Activated CD4-positive, alpha-beta T cell treated with anti-CD3 and anti-CD28 coated beads, Interleukin-2, amount 10 ng/mL, durations not matched to agents 7 days and 5 days (primary cell): ENCODE measurements at regions not wholly inside any gene's neighbourhood (a gene's known extent, or its start where the extent isn't known, plus 50 kb on each side); places are given as distances from the start of the nearest gene placed in this dataset.

Source experiments
- CTCF ChIA-PET: fragments of 350-600 bp; sonication (Branson Sonifier 250); formaldehyde crosslinking; loops from one replicate; lab custom pipeline; 2021; ENCODE audit warnings: antibody characterized with exemption; lab: Charles Lee
- POLR2A ChIA-PET: fragments of 350-600 bp; sonication (Branson Sonifier 250); formaldehyde crosslinking; loops from one replicate; lab custom pipeline; 2021; ENCODE audit warnings: antibody characterized with exemption; lab: Charles Lee
- DNase-seq: peaks from one replicate; pipeline ENCODE4 v3.0.0-alpha.2; 2020
- H3K27ac Mint-ChIP-seq: one replicate; pipeline ENCODE4 v1.8.0; 2021; ENCODE audit warnings: mild to moderate bottlenecking, moderate library complexity, mixed read lengths
- H3K27me3 Mint-ChIP-seq: one replicate; pipeline ENCODE4 v1.8.0; 2021; ENCODE audit warnings: mixed read lengths
- H3K36me3 Mint-ChIP-seq: one replicate; pipeline ENCODE4 v1.8.0; 2021; ENCODE audit warnings: low read depth, mixed read lengths
- H3K4me1 Mint-ChIP-seq: one replicate; pipeline ENCODE4 v1.8.0; 2021; ENCODE audit warnings: mixed read lengths
- H3K4me3 Mint-ChIP-seq: one replicate; pipeline ENCODE4 v1.8.0; 2021; ENCODE audit warnings: mild to moderate bottlenecking, moderate library complexity, mixed read lengths
- H3K9me3 Mint-ChIP-seq: one replicate; pipeline ENCODE4 v1.8.0; 2021; ENCODE audit warnings: mixed read lengths

- Mint-ChIP-seq H3K9me3 (peaks cover 3% of the 10 kb centered on the region), H3K36me3 (no peaks in the 10 kb centered on the region), H3K4me3 (no peak overlapping the region), H3K4me1 (no peaks in the 10 kb centered on the region), H3K27ac (no peak overlapping the region), H3K27me3 (no peaks in the 10 kb centered on the region)
- POLR2A ChIA-PET: no interaction called here
- no peak for DNase-seq
- CTCF ChIA-PET: no interaction called here
Measured at GRCh38 chr4:165625281-165625680, 246.5 kb downstream of the CPE start.

GRCh38 chr4:165626316-165626715, 246.7 kb upstream of the TLL1 start:
- Mint-ChIP-seq H3K4me1 (no peaks in the 10 kb centered on the region), H3K4me3 (no peak overlapping the region), H3K27me3 (no peaks in the 10 kb centered on the region), H3K36me3 (no peaks in the 10 kb centered on the region), H3K9me3 (no peaks in the 10 kb centered on the region), H3K27ac (no peak overlapping the region)
- CTCF ChIA-PET: no interaction called here
- DNase-seq: no peak
- POLR2A ChIA-PET: no interaction called here

- no peak overlapping the region for H3K27ac Mint-ChIP-seq
- CTCF ChIA-PET: no interaction called here
- no peaks in the 10 kb centered on the region for H3K27me3 Mint-ChIP-seq
- no peaks in the 10 kb centered on the region for H3K4me1 Mint-ChIP-seq
- no peaks in the 10 kb centered on the region for H3K36me3 Mint-ChIP-seq
- H3K4me3 Mint-ChIP-seq: no peak overlapping the region
- DNase-seq: no peak
- H3K9me3 Mint-ChIP-seq: no peaks in the 10 kb centered on the region
- POLR2A ChIA-PET: no interaction called here
Measured at GRCh38 chr4:165627128-165627527, 245.9 kb upstream of the TLL1 start.

GRCh38 chr4:165627548-165627947, 245.5 kb upstream of the TLL1 start:
- Mint-ChIP-seq H3K9me3 (no peaks in the 10 kb centered on the region), H3K27ac (no peak overlapping the region), H3K4me3 (no peak overlapping the region), H3K27me3 (no peaks in the 10 kb centered on the region), H3K4me1 (no peaks in the 10 kb centered on the region), H3K36me3 (no peaks in the 10 kb centered on the region)
- CTCF ChIA-PET: no interaction called here
- DNase-seq: no peak
- POLR2A ChIA-PET: no interaction called here

- Mint-ChIP-seq H3K9me3 (no peaks in the 10 kb centered on the region), H3K27ac (no peak overlapping the region), H3K4me3 (no peak overlapping the region), H3K36me3 (no peaks in the 10 kb centered on the region), H3K27me3 (no peaks in the 10 kb centered on the region), H3K4me1 (no peaks in the 10 kb centered on the region)
- ChIA-PET POLR2A (no interaction called here), CTCF (interaction anchor here (1.3 kb wide), 1 partner anchor 26 kb away, joined by 3 read pairs; no protein-coding TSS in a partner anchor)
- no peak for DNase-seq
Measured at GRCh38 chr4:165628572-165628971, 244.5 kb upstream of the TLL1 start.

- ChIA-PET POLR2A (no interaction called here), CTCF (no interaction called here)
- H3K36me3 Mint-ChIP-seq: no peaks in the 10 kb centered on the region
- H3K27me3 Mint-ChIP-seq: no peaks in the 10 kb centered on the region
- H3K9me3 Mint-ChIP-seq: no peaks in the 10 kb centered on the region
- H3K27ac Mint-ChIP-seq: no peak overlapping the region
- DNase-seq: no peak
- H3K4me3 Mint-ChIP-seq: no peak overlapping the region
- H3K4me1 Mint-ChIP-seq: no peaks in the 10 kb centered on the region
Measured at GRCh38 chr4:165630671-165631070, 242.4 kb upstream of the TLL1 start.

- no peak for DNase-seq
- ChIA-PET POLR2A (no interaction called here), CTCF (no interaction called here)
- Mint-ChIP-seq H3K4me1 (no peaks in the 10 kb centered on the region), H3K36me3 (no peaks in the 10 kb centered on the region), H3K9me3 (no peaks in the 10 kb centered on the region), H3K27ac (no peak overlapping the region), H3K27me3 (no peaks in the 10 kb centered on the region), H3K4me3 (no peak overlapping the region)
Measured at GRCh38 chr4:165631208-165631894, 241.7 kb upstream of the TLL1 start.

- Mint-ChIP-seq H3K27me3 (no peaks in the 10 kb centered on the region), H3K36me3 (no peaks in the 10 kb centered on the region), H3K9me3 (no peaks in the 10 kb centered on the region), H3K27ac (no peak overlapping the region), H3K4me3 (no peak overlapping the region), H3K4me1 (no peaks in the 10 kb centered on the region)
- ChIA-PET POLR2A (no interaction called here), CTCF (no interaction called here)
- no peak for DNase-seq
Measured at GRCh38 chr4:165631912-165632311, 241.1 kb upstream of the TLL1 start.

- POLR2A ChIA-PET: no interaction called here
- no peaks in the 10 kb centered on the region for H3K27me3 Mint-ChIP-seq
- DNase-seq: no peak
- CTCF ChIA-PET: no interaction called here
- no peak overlapping the region for H3K4me3 Mint-ChIP-seq
- no peak overlapping the region for H3K27ac Mint-ChIP-seq
- H3K9me3 Mint-ChIP-seq: no peaks in the 10 kb centered on the region
- no peaks in the 10 kb centered on the region for H3K4me1 Mint-ChIP-seq
- no peaks in the 10 kb centered on the region for H3K36me3 Mint-ChIP-seq
Measured at GRCh38 chr4:165634766-165635165, 238.3 kb upstream of the TLL1 start.

GRCh38 chr4:165635381-165635780, 237.7 kb upstream of the TLL1 start:
- Mint-ChIP-seq H3K4me1 (no peaks in the 10 kb centered on the region), H3K9me3 (no peaks in the 10 kb centered on the region), H3K36me3 (no peaks in the 10 kb centered on the region), H3K27me3 (no peaks in the 10 kb centered on the region), H3K27ac (no peak overlapping the region), H3K4me3 (no peak overlapping the region)
- ChIA-PET CTCF (no interaction called here), POLR2A (no interaction called here)
- DNase-seq: no peak

GRCh38 chr4:165635951-165636350, 237.1 kb upstream of the TLL1 start:
- no peak overlapping the region for H3K4me3 Mint-ChIP-seq
- POLR2A ChIA-PET: no interaction called here

GRCh38 chr4:165651901-165652300, 221.1 kb upstream of the TLL1 start:
- ChIA-PET CTCF (interaction anchor here (0.6 to 0.7 kb wide), 2 partner anchors 12 to 147 kb away, joined by 3 read pairs; no protein-coding TSS in a partner anchor), POLR2A (no interaction called here)
- H3K4me3 Mint-ChIP-seq: no peak overlapping the region
- H3K9me3 Mint-ChIP-seq: no peaks in the 10 kb centered on the region
- no peak overlapping the region for H3K27ac Mint-ChIP-seq
- H3K4me1 Mint-ChIP-seq: no peaks in the 10 kb centered on the region
- no peaks in the 10 kb centered on the region for H3K27me3 Mint-ChIP-seq
- no peak for DNase-seq
- no peaks in the 10 kb centered on the region for H3K36me3 Mint-ChIP-seq

More at GRCh38 chr4:165635951-165636350, 237.1 kb upstream of the TLL1 start:
- H3K9me3 Mint-ChIP-seq: no peaks in the 10 kb centered on the region
- no peaks in the 10 kb centered on the region for H3K36me3 Mint-ChIP-seq
- CTCF ChIA-PET: no interaction called here
- no peak overlapping the region for H3K27ac Mint-ChIP-seq
- no peak for DNase-seq
- H3K27me3 Mint-ChIP-seq: no peaks in the 10 kb centered on the region
- no peaks in the 10 kb centered on the region for H3K4me1 Mint-ChIP-seq

GRCh38 chr4:165654556-165654955, 218.5 kb upstream of the TLL1 start:
- no peak overlapping the region for H3K27ac Mint-ChIP-seq
- ChIA-PET POLR2A (no interaction called here), CTCF (interaction anchor here (1.0 kb wide), 1 partner anchor 25 kb away, joined by 3 read pairs; no protein-coding TSS in a partner anchor)
- no peaks in the 10 kb centered on the region for H3K4me1 Mint-ChIP-seq
- H3K9me3 Mint-ChIP-seq: no peaks in the 10 kb centered on the region
- DNase-seq: no peak
- H3K4me3 Mint-ChIP-seq: no peak overlapping the region
- H3K27me3 Mint-ChIP-seq: no peaks in the 10 kb centered on the region
- no peaks in the 10 kb centered on the region for H3K36me3 Mint-ChIP-seq

GRCh38 chr4:165656399-165656798, 216.6 kb upstream of the TLL1 start:
- no peak overlapping the region for H3K4me3 Mint-ChIP-seq
- POLR2A ChIA-PET: no interaction called here
- CTCF ChIA-PET: interaction anchor here (1.5 kb wide), 1 partner anchor 59 kb away, joined by 3 read pairs; no protein-coding TSS in a partner anchor
- DNase-seq: no peak
- no peaks in the 10 kb centered on the region for H3K27me3 Mint-ChIP-seq
- H3K36me3 Mint-ChIP-seq: no peaks in the 10 kb centered on the region
- no peaks in the 10 kb centered on the region for H3K4me1 Mint-ChIP-seq
- H3K9me3 Mint-ChIP-seq: no peaks in the 10 kb centered on the region
- no peak overlapping the region for H3K27ac Mint-ChIP-seq
